Smooth muscle cell (in vitro differentiated cells): ENCODE measurements at regions not wholly inside any gene's neighbourhood (a gene's known extent, or its start where the extent isn't known, plus 50 kb on each side); places are given as distances from the start of the nearest gene placed in this dataset.

Experiments used
- DNase-seq: peaks from one replicate; lab custom pipeline; 2025; ENCODE audit not compliant: unreplicated experiment; lab: John Stamatoyannopoulos, UW
- H2AFZ ChIP-seq: fragments of 200-600 bp; sonication (generic); 2 replicates; pipeline ENCODE4 v1.6.0; 2016; ENCODE audit warnings: antibody characterized with exemption, low read depth, mild to moderate bottlenecking
- H3F3A ChIP-seq: fragments of 200-600 bp; sonication (generic); 2 replicates; pipeline ENCODE4 v1.6.0; 2017; ENCODE audit warnings: antibody characterized with exemption, low read depth
- H3K27ac ChIP-seq: fragments of 200-600 bp; sonication (generic); 2 replicates; pipeline ENCODE4 v1.5.1; 2016; ENCODE audit warnings: low read depth, mild to moderate bottlenecking
- H3K27me3 ChIP-seq: fragments of 200-600 bp; sonication (generic); 2 replicates; pipeline ENCODE4 v1.6.1; 2016; ENCODE audit warnings: low read depth, mild to moderate bottlenecking
- H3K36me3 ChIP-seq: fragments of 200-600 bp; sonication (generic); 2 replicates; pipeline ENCODE4 v1.5.1; 2016; ENCODE audit warnings: low read depth
- H3K4me1 ChIP-seq: fragments of 200-600 bp; sonication (generic); 2 replicates; pipeline ENCODE4 v1.5.1; 2016; ENCODE audit warnings: low read depth
- H3K4me2 ChIP-seq: fragments of 200-600 bp; sonication (generic); 2 replicates; pipeline ENCODE4 v1.6.0; 2016; ENCODE audit warnings: mild to moderate bottlenecking
- H3K4me3 ChIP-seq: fragments of 200-600 bp; sonication (generic); 2 replicates; pipeline ENCODE4 v1.5.1; 2016; ENCODE audit warnings: mild to moderate bottlenecking
- H3K79me2 ChIP-seq: fragments of 200-600 bp; sonication (generic); 2 replicates; pipeline ENCODE4 v1.6.0; 2016; ENCODE audit warnings: low read depth, mild to moderate bottlenecking
- H3K9ac ChIP-seq: fragments of 200-600 bp; sonication (generic); 2 replicates; pipeline ENCODE4 v1.6.0; 2016; ENCODE audit warnings: low read depth
- H3K9me3 ChIP-seq: fragments of 200-600 bp; sonication (generic); replicated peaks from 2 replicates; pipeline ENCODE4 v1.5.1; 2016; ENCODE audit warnings: low read depth
- H4K20me1 ChIP-seq: fragments of 200-600 bp; sonication (generic); 2 replicates; pipeline ENCODE4 v1.6.0; 2016; ENCODE audit warnings: low read depth
- WGBS: methylation state at CpG from one replicate; pipeline ENCODE4 v1.1.7; 2016; ENCODE audit warnings: low lambda C conversion rate; 5-methylcytosine and 5-hydroxymethylcytosine counted together
- TF ChIP-seq, protein P1 (sequence below): fragments of 200-600 bp; sonication (generic); IDR thresholded peaks from 2 replicates; pipeline ENCODE4 v1.5.1; 2017; ENCODE audit warnings: borderline replicate concordance, mild to moderate bottlenecking, antibody characterized with exemption; ENCODE audit not compliant: insufficient read depth, poor library complexity, severe bottlenecking

DNA sequence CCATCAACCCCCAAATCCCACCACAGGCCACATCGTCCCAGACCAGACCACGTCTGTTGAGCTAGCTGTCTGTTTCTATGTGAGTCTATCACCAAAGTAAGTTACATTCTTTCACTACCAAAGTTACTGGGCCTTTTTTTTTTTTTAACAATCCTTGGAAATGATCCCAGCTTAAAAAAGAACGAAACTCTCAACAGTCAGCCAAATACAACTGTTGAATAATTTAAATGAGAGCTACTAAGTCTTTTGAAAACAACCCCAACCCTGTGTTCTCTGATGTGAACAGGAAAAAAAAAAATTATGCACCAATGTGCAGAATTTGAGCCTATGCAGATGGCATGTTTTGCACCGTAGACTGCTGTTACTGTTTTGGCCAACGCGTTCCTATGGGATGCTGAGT lies 134.0 kb upstream of the ETS2 start:
- WGBS: 58% methylated on average over 6 of the region's 6 CpGs
- H3K9me3 ChIP-seq: no peaks in the 10 kb centered on the region
- no peak for DNase-seq
- no peak overlapping the region for H3K9ac ChIP-seq
- no peak overlapping the region for H3K4me2 ChIP-seq
- H3K4me1 ChIP-seq: peaks cover 14% of the 10 kb centered on the region
- no peak overlapping the region for H2AFZ ChIP-seq
- no peaks in the 10 kb centered on the region for H3K79me2 ChIP-seq
- no peaks in the 10 kb centered on the region for H4K20me1 ChIP-seq
- peaks cover 4% of the 10 kb centered on the region for H3F3A ChIP-seq
- H3K4me3 ChIP-seq: no peak overlapping the region
- H3K27ac ChIP-seq: no peak overlapping the region
- TF ChIP-seq, protein P1, sequence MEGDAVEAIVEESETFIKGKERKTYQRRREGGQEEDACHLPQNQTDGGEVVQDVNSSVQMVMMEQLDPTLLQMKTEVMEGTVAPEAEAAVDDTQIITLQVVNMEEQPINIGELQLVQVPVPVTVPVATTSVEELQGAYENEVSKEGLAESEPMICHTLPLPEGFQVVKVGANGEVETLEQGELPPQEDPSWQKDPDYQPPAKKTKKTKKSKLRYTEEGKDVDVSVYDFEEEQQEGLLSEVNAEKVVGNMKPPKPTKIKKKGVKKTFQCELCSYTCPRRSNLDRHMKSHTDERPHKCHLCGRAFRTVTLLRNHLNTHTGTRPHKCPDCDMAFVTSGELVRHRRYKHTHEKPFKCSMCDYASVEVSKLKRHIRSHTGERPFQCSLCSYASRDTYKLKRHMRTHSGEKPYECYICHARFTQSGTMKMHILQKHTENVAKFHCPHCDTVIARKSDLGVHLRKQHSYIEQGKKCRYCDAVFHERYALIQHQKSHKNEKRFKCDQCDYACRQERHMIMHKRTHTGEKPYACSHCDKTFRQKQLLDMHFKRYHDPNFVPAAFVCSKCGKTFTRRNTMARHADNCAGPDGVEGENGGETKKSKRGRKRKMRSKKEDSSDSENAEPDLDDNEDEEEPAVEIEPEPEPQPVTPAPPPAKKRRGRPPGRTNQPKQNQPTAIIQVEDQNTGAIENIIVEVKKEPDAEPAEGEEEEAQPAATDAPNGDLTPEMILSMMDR: no peak
- no peaks in the 10 kb centered on the region for H3K27me3 ChIP-seq
- H3K36me3 ChIP-seq: no peaks in the 10 kb centered on the region

DNA sequence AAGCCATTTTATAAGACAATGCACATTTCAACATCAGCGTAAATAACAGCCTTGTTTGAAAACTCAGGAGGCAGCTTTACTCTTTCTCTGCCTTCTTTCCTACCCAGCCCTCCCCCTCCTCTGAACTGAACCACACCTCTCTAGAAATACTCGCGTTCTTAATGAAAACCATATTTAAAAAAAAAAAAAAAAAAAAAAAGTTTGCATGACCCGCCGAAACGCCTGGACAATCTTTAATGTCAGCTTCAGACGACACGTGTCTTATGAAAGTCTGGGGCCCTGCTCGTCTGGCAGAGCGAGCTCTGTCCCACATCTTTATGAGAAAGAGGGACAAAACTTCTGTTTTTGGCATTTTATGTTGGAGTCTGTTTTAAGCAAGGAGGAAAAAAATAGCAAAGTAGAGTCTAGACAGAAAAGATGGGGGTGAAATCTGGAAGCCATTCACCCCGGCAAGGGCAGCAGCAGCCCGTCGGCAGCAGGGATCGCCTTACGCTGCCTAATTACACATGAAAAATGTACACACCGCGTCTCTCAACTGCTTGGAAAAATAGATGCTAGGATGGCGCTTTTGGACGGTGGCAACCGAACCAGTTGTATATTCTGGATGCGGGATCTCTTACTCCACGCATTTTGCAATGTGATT lies 130.4 kb upstream of the ETS2 start:
- H2AFZ ChIP-seq: peak overlapping the region; percentile 68
- H3K4me3 ChIP-seq: peak overlapping the region; percentile 9
- no peak overlapping the region for H3K9ac ChIP-seq
- TF ChIP-seq, protein P1: no peak
- 37% methylated on average over 22 of the region's 22 CpGs for WGBS
- H3K4me1 ChIP-seq: peaks cover 20% of the 10 kb centered on the region
- peaks cover 8% of the 10 kb centered on the region for H3F3A ChIP-seq
- peak overlapping the region; percentile 69 for H3K27ac ChIP-seq
- no peaks in the 10 kb centered on the region for H4K20me1 ChIP-seq
- no peaks in the 10 kb centered on the region for H3K36me3 ChIP-seq
- peak overlapping the region; percentile 69 for H3K4me2 ChIP-seq
- no peaks in the 10 kb centered on the region for H3K79me2 ChIP-seq
- no peaks in the 10 kb centered on the region for H3K9me3 ChIP-seq
- no peak for DNase-seq
- no peaks in the 10 kb centered on the region for H3K27me3 ChIP-seq

DNA sequence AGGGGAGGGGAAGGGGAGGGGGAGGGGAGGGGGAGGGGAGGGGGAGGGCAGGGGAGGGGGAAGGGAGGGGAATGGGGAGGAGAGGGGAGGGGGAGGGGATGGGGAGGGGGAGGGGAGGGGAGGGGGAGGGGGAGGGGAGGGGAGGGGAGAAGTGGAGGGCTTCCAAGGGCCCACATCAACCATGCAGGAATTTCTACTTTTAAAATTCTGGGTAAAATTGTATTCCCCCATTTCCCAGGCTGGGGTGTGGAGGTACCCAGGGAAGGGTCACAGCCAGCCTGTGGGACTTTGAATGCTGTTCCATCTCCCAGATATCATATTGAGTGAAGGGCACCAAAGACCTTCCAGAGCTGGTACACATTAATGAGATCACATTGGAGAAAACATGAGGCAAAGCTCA lies 126.9 kb upstream of the ETS2 start:
- peak overlapping the region; percentile 89 for H3K27ac ChIP-seq
- H3K27me3 ChIP-seq: no peaks in the 10 kb centered on the region
- H3K4me2 ChIP-seq: peak overlapping the region; percentile 68
- no peak overlapping the region for H3K9ac ChIP-seq
- H3F3A ChIP-seq: peaks cover 27% of the 10 kb centered on the region
- no peaks in the 10 kb centered on the region for H3K9me3 ChIP-seq
- no peak overlapping the region for H2AFZ ChIP-seq
- no peak for DNase-seq
- no peak overlapping the region for H3K4me3 ChIP-seq
- peaks cover 25% of the 10 kb centered on the region for H3K4me1 ChIP-seq
- H3K79me2 ChIP-seq: no peaks in the 10 kb centered on the region
- H3K36me3 ChIP-seq: no peaks in the 10 kb centered on the region
- H4K20me1 ChIP-seq: no peaks in the 10 kb centered on the region
- TF ChIP-seq, protein P1: no peak

DNA sequence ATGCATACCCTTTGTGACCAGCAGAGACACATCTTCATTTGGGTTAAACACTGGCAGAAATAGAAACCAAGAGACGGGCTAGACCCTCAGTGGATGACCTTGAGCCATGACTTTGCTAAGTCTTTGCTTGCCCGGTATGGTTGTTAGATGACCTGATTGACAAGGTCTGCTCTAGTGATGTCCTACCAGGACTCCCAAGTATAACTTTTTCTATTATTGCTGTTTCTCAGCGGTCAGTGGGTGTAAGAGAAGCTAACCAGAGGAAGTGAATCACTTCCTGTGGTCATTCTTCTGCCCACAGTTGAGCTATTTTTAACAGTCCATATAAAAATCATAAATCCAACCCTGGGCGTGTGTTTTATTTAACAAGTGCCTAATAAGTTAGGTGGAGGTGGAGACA lies 126.2 kb upstream of the ETS2 start:
- WGBS: 22% methylated on average over 4 of the region's 4 CpGs
- Histone ChIP-seq H3K4me2 (peak overlapping the region; percentile 68), H3K4me1 (peaks cover 25% of the 10 kb centered on the region), H3K79me2 (no peaks in the 10 kb centered on the region), H3K36me3 (no peaks in the 10 kb centered on the region), H3F3A (peaks cover 27% of the 10 kb centered on the region), H4K20me1 (no peaks in the 10 kb centered on the region), H3K9me3 (no peaks in the 10 kb centered on the region), H3K4me3 (no peak overlapping the region), H3K9ac (peak overlapping the region; percentile 49), H3K27ac (peak overlapping the region; percentile 89), H3K27me3 (no peaks in the 10 kb centered on the region), H2AFZ (no peak overlapping the region)
- TF ChIP-seq, protein P1: no peak
- DNase-seq: no peak
